Neural crest cell (in vitro differentiated cells): ENCODE measurements at regions not wholly inside any gene's neighbourhood (a gene's known extent, or its start where the extent isn't known, plus 50 kb on each side); places are given as distances from the start of the nearest gene placed in this dataset.

Source experiments
- DNase-seq: peaks from one replicate; pipeline ENCODE4 v3.0.0; 2021; ENCODE audit warnings: low read depth, mixed read lengths, low spot score
- H3K27ac Mint-ChIP-seq: one replicate; pipeline ENCODE4 v1.8.0; 2021; ENCODE audit warnings: mild to moderate bottlenecking, mixed read lengths; ENCODE audit not compliant: unreplicated experiment
- H3K27me3 Mint-ChIP-seq: 2 replicates; pipeline ENCODE4 v1.8.0; 2021; ENCODE audit warnings: low read depth, mild to moderate bottlenecking, mixed read lengths
- H3K36me3 Mint-ChIP-seq: 2 replicates; pipeline ENCODE4 v1.8.0; 2021; ENCODE audit warnings: low read depth, mild to moderate bottlenecking, mixed read lengths
- H3K4me1 Mint-ChIP-seq: 2 replicates; pipeline ENCODE4 v1.8.0; 2021; ENCODE audit warnings: mixed read lengths
- H3K4me3 Mint-ChIP-seq: one replicate; pipeline ENCODE4 v1.8.0; 2021; ENCODE audit warnings: mild to moderate bottlenecking, mixed read lengths
- H3K9me3 Mint-ChIP-seq: 2 replicates; pipeline ENCODE4 v1.8.0; 2021; ENCODE audit warnings: mixed read lengths
- TF ChIP-seq, protein P1 (sequence below): fragments of 200-600 bp; sonication (generic); conservative IDR thresholded peaks from 2 replicates; pipeline ENCODE4 v1.5.0; 2021; ENCODE audit warnings: antibody characterized with exemption, mild to moderate bottlenecking

DNA sequence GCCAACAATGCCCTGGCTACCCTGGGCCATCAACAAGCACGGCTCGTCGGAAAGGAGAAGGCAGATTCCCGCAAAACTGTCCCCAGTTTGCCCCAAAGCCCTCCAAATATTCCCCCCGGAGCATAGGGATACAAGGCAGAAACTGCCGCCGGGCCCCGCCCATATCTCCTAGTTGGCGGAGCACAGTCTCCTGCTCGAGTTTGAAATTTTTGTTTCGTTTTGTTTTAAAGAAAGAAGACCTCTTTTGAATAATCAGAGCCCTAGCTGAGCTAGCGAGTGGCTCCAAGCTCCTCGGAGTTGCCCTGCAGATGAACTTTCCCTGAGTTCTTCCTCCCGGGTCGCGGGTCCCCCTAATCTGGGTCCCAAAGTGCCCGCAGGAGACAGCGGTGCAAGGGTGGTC lies 138.1 kb upstream of the ZIC3 start:
- DNase-seq, result no peak
- Mint-ChIP-seq H3K4me1 (peaks cover 14% of the 10 kb centered on the region), H3K27me3 (peaks cover 96% of the 10 kb centered on the region), H3K36me3 (no peaks in the 10 kb centered on the region), H3K27ac (no peak overlapping the region), H3K9me3 (no peaks in the 10 kb centered on the region), H3K4me3 (peak overlapping the region; percentile 74)
- TF ChIP-seq, protein P1, sequence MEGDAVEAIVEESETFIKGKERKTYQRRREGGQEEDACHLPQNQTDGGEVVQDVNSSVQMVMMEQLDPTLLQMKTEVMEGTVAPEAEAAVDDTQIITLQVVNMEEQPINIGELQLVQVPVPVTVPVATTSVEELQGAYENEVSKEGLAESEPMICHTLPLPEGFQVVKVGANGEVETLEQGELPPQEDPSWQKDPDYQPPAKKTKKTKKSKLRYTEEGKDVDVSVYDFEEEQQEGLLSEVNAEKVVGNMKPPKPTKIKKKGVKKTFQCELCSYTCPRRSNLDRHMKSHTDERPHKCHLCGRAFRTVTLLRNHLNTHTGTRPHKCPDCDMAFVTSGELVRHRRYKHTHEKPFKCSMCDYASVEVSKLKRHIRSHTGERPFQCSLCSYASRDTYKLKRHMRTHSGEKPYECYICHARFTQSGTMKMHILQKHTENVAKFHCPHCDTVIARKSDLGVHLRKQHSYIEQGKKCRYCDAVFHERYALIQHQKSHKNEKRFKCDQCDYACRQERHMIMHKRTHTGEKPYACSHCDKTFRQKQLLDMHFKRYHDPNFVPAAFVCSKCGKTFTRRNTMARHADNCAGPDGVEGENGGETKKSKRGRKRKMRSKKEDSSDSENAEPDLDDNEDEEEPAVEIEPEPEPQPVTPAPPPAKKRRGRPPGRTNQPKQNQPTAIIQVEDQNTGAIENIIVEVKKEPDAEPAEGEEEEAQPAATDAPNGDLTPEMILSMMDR, result no peak

DNA sequence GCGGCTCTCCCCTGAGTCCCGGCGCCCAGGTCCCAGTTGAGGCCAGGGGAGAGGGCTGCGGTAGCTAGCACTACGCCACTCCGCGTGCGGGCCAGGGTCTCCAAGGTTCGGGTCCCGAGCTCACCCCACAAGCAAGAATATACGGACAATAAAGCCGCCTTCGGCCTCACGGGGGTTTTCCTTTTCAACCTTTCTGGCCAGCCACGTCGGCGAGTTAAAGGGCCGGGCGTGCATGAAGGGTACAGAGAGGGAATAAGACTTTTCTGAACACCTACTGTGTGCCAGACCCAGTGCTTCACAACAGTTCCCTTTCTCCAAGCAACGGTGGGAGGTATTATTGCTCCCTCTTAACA lies 138.5 kb upstream of the ZIC3 start:
- DNase-seq, result no peak
- Mint-ChIP-seq H3K27me3 (peaks cover 96% of the 10 kb centered on the region), H3K9me3 (no peaks in the 10 kb centered on the region), H3K4me1 (peaks cover 14% of the 10 kb centered on the region), H3K27ac (no peak overlapping the region), H3K4me3 (peak overlapping the region; percentile 74), H3K36me3 (no peaks in the 10 kb centered on the region)
- TF ChIP-seq, protein P1, result no peak

DNA sequence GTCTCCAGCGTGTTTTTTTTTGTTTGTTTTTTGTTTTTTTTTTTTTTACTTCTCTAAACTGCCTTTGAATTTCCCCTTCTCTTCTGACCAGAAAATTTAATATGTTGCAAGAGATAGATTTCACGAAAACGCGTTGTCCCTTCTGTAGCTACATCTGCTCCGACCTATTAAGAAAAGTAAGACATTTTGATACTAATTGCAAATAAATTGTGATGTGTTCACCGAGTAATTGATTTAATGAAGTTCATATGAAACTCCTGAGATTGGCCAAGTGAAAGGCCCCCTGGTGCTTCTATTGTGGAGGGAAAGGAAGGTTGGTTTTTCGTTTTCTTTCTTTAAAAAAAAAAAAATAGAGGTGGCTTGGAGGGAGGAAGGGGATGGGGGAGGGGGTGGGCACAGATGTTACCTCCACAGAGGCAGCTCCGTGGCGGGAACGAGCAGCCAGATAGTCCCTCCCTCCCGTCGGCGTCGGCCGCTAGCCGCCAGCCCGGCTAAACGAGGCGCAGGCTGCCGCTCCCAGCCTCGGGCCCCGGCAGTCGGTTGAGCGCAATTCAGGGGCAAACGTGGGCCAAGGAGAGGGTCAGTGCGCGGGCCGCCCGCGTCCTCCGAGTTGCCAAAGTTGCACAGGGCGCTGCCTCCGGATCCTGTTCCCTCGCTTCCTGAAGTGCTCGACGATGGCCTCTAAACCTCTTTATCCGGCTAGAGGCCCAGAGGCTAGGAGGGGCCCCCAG lies 139.1 kb upstream of the ZIC3 start:
- H3K4me3 Mint-ChIP-seq, result peak overlapping the region; percentile 42
- H3K27ac Mint-ChIP-seq, result no peak overlapping the region
- H3K27me3 Mint-ChIP-seq, result peaks cover 98% of the 10 kb centered on the region
- H3K9me3 Mint-ChIP-seq, result no peaks in the 10 kb centered on the region
- no peak for DNase-seq
- TF ChIP-seq, protein P1, result no peak
- no peaks in the 10 kb centered on the region for H3K36me3 Mint-ChIP-seq
- peaks cover 14% of the 10 kb centered on the region for H3K4me1 Mint-ChIP-seq

DNA sequence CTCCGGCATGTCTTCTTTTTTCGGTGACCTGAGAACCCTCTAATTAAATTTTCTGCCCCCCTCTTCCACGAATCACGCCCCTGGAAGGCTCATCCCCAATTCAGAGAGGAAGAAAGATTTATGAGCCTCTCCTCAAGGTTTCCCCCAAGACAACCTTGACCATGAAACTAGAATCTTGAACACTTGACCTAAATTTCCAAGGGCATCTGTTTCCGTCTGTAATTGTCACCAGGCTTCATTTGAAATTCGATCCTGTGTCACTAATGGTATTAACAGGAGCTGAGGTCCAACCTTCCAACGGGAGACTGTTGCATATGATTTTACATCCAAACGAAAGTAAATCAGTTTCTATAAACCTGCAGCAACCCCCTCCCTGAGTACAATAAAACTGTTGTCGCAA lies 139.9 kb upstream of the ZIC3 start:
- DNase-seq, result no peak
- H3K4me3 Mint-ChIP-seq, result peak overlapping the region; percentile 15
- H3K27me3 Mint-ChIP-seq, result peaks cover 98% of the 10 kb centered on the region

DNA sequence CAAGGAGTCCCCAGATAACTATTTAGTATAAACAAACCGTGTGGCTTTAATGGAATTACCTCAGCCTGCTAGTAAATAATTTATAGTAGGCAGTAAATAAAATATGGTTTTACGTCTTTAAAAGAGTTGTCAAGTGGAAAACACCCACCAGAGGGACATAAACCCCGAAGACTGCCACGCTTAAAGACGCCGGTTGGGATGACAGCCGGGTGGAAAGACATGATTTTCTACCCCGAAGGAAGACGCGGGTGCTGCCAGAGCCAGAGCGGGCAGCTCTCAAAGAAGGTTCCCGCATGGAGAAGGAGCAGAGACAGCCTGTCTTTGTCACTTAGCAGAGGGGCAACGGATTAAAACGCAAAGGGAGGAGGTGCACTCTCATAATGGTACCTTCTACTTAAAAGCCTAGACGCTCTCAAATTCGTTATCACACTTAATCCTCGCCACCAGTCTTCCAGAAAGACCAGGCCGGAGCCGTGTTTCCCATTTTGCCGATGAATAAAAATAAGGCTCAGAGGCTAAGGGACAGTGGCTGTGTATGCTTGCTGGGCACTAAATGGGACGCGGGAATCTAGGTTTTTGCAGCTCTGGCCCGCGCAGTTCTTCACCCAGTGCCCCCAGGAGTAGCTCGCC lies 140.5 kb upstream of the ZIC3 start:
- Mint-ChIP-seq H3K9me3 (no peaks in the 10 kb centered on the region), H3K36me3 (no peaks in the 10 kb centered on the region), H3K4me1 (peaks cover 14% of the 10 kb centered on the region), H3K27me3 (peaks cover 95% of the 10 kb centered on the region), H3K27ac (no peak overlapping the region), H3K4me3 (peak overlapping the region; percentile 38)
- TF ChIP-seq, protein P1, result no peak
- no peak for DNase-seq

More for the DNA sequence above, 139.9 kb upstream of the ZIC3 start:
- TF ChIP-seq, protein P1, result no peak
- peaks cover 14% of the 10 kb centered on the region for H3K4me1 Mint-ChIP-seq
- H3K9me3 Mint-ChIP-seq, result no peaks in the 10 kb centered on the region
- H3K27ac Mint-ChIP-seq, result no peak overlapping the region
- H3K36me3 Mint-ChIP-seq, result no peaks in the 10 kb centered on the region
